Ascending aorta (tissue), 2 donors: ENCODE measurements at regions not wholly inside any gene's neighbourhood (a gene's known extent, or its start where the extent isn't known, plus 50 kb on each side); places are given as distances from the start of the nearest gene placed in this dataset.
"Not testable (repeated sequence)": the region's sequence is repeated elsewhere in the genome, so short reads cannot be mapped to it uniquely, and the experiment has no call there.

Experiments used
- DNase-seq, 2 donors: peaks; one replicate each; pipeline ENCODE4 v3.0.0-alpha.2; 2019; ENCODE audit warnings: low spot score in 2 of 2
- H3K27ac ChIP-seq, 2 donors: fragments of 200-600 bp; sonication (generic); one replicate each; pipeline ENCODE4 v1.5.1; 2016 to 2017; ENCODE audit warnings: mild to moderate bottlenecking in 1 of 2
- H3K27me3 ChIP-seq: fragments of 200-600 bp; sonication (generic); one replicate; pipeline ENCODE4 v1.5.1; 2017
- H3K36me3 ChIP-seq, 2 donors: fragments of 200-600 bp; sonication (generic); one replicate each; pipeline ENCODE4 v1.5.1; 2016
- H3K4me1 ChIP-seq, 2 donors: fragments of 200-600 bp; sonication (generic); one replicate each; pipeline ENCODE4 v1.5.1; 2016 to 2017; ENCODE audit warnings: mild to moderate bottlenecking in 1 of 2
- H3K4me3 ChIP-seq, 2 donors: fragments of 200-600 bp; sonication (generic); one replicate each; pipeline ENCODE4 v1.5.1; 2016 to 2017; ENCODE audit warnings: mild to moderate bottlenecking in 1 of 2
- H3K9me3 ChIP-seq, 2 donors: fragments of 200-600 bp; sonication (generic); one replicate each; pipeline ENCODE4 v1.5.1; 2016
- intact Hi-C: fragments of 100-400 bp; cut with DNase I; formaldehyde crosslinking; loops from one replicate; pipeline ENCODE4 v1.15.1; 2023
- TF ChIP-seq, protein P1 (sequence below), 3 experiments: fragments of 200-600 bp in 2 of 3; fragments of 450-650 bp in 1 of 3; sonication (generic) in 2 of 3; IDR thresholded peaks; one replicate each; pipeline ENCODE4 v1.5.1; 2016 to 2019; ENCODE audit warnings: antibody characterized with exemption in 3 of 3, mild to moderate bottlenecking in 1 of 3, moderate library complexity in 1 of 3

DNA sequence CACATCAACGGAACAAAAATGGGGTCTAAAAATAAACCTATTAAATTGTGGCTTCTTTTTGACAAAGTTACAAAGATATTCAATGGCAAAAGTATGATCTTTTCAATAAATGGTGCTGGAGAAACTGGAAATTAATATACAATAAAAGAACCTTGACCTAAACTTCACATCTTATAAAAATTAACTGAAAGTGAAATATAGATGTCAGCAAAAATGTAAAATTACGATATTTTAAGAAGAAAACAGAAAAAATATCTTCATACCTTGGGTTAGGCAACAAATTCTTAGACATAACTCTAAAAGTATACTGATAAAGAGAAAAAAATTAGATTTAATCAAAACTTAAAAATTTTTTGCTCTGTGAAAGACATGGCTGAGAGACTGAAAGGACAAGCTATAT lies 1909.5 kb upstream of the CDH9 start:
- no peaks in the 10 kb centered on the region for H3K4me1 ChIP-seq
- intact Hi-C loops, result no loop called here
- no peak for DNase-seq
- no peaks in the 10 kb centered on the region for H3K9me3 ChIP-seq
- no peaks in the 10 kb centered on the region for H3K27me3 ChIP-seq
- H3K27ac ChIP-seq, result no peak overlapping the region
- H3K36me3 ChIP-seq, result no peaks in the 10 kb centered on the region
- no peak overlapping the region for H3K4me3 ChIP-seq
- TF ChIP-seq, protein P1, sequence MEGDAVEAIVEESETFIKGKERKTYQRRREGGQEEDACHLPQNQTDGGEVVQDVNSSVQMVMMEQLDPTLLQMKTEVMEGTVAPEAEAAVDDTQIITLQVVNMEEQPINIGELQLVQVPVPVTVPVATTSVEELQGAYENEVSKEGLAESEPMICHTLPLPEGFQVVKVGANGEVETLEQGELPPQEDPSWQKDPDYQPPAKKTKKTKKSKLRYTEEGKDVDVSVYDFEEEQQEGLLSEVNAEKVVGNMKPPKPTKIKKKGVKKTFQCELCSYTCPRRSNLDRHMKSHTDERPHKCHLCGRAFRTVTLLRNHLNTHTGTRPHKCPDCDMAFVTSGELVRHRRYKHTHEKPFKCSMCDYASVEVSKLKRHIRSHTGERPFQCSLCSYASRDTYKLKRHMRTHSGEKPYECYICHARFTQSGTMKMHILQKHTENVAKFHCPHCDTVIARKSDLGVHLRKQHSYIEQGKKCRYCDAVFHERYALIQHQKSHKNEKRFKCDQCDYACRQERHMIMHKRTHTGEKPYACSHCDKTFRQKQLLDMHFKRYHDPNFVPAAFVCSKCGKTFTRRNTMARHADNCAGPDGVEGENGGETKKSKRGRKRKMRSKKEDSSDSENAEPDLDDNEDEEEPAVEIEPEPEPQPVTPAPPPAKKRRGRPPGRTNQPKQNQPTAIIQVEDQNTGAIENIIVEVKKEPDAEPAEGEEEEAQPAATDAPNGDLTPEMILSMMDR (IDR thresholded peaks at IDR 0.05), result no peak

DNA sequence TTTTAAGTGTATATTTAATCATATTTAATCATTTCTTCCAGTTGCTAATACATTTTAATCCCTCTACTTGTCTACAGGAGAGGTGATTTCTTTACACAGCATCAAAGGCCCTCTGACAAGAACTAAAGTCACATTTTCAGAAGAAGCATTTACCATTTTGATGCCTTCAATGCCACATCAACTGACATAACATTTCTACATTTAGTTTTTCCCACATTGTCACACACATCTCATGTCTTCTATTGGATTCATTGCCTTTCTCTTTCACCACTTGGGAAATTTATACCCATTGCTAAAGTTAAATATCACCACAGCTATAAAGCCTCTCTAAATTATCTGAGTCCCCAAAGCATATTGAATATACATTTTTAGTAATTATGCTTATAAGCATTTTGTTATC lies 1907.5 kb upstream of the CDH9 start:
- intact Hi-C loops, result no loop called here
- no peak overlapping the region for H3K27ac ChIP-seq
- TF ChIP-seq, protein P1 (IDR thresholded peaks at IDR 0.05), result no peak
- no peaks in the 10 kb centered on the region for H3K4me1 ChIP-seq
- no peak for DNase-seq
- H3K9me3 ChIP-seq, result no peaks in the 10 kb centered on the region
- no peaks in the 10 kb centered on the region for H3K36me3 ChIP-seq
- no peak overlapping the region for H3K4me3 ChIP-seq
- no peaks in the 10 kb centered on the region for H3K27me3 ChIP-seq

DNA sequence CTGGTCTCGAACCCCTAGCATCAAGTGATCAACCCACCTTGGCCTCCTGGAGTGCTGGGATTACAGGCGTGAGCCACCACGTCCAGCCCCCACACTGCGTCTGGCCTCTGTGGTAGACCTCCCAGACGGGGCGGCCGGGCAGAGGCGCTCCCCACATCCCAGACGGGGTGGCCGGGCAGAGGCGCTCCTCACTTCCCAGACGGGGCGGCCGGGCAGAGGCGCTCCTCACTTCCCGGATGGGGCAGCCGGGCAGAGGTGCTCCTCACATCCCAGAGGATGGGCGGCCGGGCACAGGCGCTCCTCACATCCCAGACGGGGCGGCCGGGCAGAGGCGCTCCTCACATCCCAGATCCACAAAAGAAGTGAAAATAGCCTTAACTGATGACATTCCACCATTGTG lies 1891.0 kb upstream of the CDH9 start:
- H3K4me1 ChIP-seq, H3K27ac ChIP-seq, DNase-seq, H3K36me3 ChIP-seq, H3K4me3 ChIP-seq, H3K9me3 ChIP-seq, intact Hi-C loops, H3K27me3 ChIP-seq: not testable (repeated sequence)

DNA sequence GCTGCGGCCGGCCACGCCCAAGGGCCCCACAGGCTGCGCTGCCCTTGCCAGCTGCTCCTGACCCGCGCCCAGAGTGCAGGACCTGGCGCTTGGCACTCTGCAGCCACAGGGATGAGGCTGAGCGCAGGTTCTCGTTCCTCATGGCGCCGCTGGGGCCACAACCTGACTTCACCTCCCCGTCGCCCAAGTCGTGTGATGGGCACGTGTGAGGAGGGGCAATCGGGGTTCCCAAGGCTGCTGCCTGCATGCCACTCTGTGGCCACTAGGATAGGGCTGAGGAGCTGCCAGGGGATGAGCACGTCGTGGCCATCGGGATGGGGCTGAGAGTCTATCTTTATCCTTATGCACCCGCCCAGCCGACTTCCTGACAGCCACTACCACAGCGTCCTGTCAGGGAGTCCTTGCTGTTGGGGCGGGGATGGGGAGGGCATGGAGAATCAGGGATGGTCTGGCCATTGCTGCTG lies 1890.0 kb upstream of the CDH9 start:
- intact Hi-C loops, H3K9me3 ChIP-seq: not testable (repeated sequence)

DNA sequence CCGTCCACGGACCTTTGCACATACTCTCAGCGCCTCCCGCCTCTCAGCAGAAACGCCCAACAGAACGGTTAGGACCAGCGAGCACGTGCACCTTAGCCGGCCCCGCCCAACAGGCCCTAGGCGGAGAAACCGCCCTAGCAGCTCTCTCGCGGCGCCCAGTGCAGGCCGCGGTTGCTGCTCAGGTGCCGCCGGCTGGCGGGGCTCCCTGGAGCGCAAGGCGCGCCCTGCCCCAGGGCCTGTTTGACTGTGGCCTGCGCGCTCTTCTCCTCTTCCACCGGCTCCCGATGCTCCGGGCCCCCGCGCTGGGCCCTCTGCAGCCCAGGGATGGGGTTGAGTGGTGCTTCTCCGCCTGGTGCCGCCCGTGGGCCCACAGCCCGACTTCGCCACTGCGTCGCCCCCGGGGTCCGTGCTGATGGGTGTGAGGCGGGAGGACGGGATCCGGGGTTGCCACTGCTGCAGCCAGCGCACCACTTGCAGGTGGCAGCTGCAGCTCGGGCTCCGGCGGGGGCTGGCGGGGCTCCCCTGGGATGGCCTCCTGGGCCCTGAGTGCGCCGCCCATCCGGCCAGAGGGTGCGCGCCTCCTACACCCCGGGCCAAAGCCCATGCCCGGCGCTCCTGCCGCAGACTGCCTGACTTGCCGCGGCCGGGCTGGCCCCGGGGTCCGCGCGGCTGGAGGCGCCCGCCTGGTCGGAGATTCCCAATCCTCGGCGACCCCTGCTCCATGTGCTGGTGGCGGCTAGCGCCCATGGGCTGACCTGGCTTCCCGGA lies 1889.4 kb upstream of the CDH9 start:
- Histone ChIP-seq H3K9me3 (no peaks in the 10 kb centered on the region), H3K4me1 (no peaks in the 10 kb centered on the region), H3K27me3 (no peaks in the 10 kb centered on the region), H3K4me3 (no peak overlapping the region), H3K27ac (no peak overlapping the region), H3K36me3 (no peaks in the 10 kb centered on the region)
- no peak for DNase-seq
- TF ChIP-seq, protein P1 (IDR thresholded peaks at IDR 0.05), result no peak
- intact Hi-C loops, result no loop called here

More for the DNA sequence above, 1890.0 kb upstream of the CDH9 start:
- not testable (repeated sequence) for H3K4me3 ChIP-seq, DNase-seq, H3K4me1 ChIP-seq, H3K27me3 ChIP-seq, H3K27ac ChIP-seq, H3K36me3 ChIP-seq

DNA sequence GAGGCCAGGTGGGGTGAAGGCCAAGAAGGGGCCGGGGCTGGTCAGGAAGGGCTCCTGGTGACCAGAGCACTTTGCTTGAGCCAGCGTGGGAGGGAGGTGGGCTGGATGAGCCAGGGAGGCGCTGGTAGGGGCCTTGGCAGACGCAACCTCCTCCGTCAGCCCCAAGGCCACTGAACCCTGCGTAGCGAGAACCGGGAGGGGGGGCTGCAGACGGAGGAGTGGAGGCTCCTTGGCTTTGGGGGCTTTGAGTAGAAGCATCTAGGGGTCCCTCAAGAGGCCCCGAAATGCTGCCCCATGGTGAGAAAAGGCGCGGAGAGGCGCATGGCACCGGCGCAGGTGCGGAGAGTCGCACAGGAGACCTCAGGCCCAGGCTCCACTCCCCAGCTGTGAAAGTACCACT lies 1888.0 kb upstream of the CDH9 start:
- Histone ChIP-seq H3K4me3 (no peak overlapping the region), H3K9me3 (no peaks in the 10 kb centered on the region), H3K4me1 (no peaks in the 10 kb centered on the region), H3K27ac (no peak overlapping the region), H3K36me3 (no peaks in the 10 kb centered on the region), H3K27me3 (no peaks in the 10 kb centered on the region)
- intact Hi-C loops, result no loop called here
- no peak for DNase-seq
- TF ChIP-seq, protein P1 (IDR thresholded peaks at IDR 0.05), result no peak

DNA sequence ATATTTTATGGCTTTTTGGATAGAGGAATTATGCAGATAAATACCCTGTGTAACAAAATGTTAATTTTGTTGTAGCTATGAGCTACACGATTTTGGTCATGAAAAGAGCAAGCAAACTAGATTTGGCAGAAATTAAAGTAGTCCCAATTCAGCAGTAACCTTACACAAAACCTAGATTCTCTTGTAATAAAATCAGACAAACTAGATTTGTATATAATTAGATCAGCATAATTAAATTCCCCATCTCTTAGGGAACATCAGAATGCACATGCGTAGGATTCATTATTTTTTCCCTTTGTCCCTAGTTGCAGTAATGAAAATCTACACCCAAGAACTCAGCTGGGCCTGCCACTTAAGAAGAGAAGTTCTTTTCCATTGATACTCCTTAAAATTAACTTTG lies 1879.2 kb upstream of the CDH9 start:
- Histone ChIP-seq H3K27ac (no peak overlapping the region), H3K4me1 (no peaks in the 10 kb centered on the region), H3K36me3 (no peaks in the 10 kb centered on the region), H3K9me3 (peaks cover 0 to 3% of the 10 kb centered on the region in 2 donors), H3K4me3 (no peak overlapping the region), H3K27me3 (no peaks in the 10 kb centered on the region)
- DNase-seq, result no peak
- TF ChIP-seq, protein P1 (IDR thresholded peaks at IDR 0.05), result no peak
- intact Hi-C loops, result no loop called here
